ENCODE measurements at regions not wholly inside any gene's neighbourhood (a gene's known extent, or its start where the extent isn't known, plus 50 kb on each side); places are given as distances from the start of the nearest gene placed in this dataset.

- Mint-ChIP-seq H3K9me3 (ENCODE audit: low read depth) (peaks cover 9% of the 10 kb centered on the region), H3K4me1 (ENCODE audit: low read depth) (no peaks in the 10 kb centered on the region), H3K36me3 (ENCODE audit: low read depth) (no peaks in the 10 kb centered on the region), H3K27me3 (ENCODE audit: low read depth) (no peaks in the 10 kb centered on the region), H3K27ac (ENCODE audit: unreplicated experiment) (no peak overlapping the region), H3K4me3 (ENCODE audit: unreplicated experiment) (no peak overlapping the region)
- TF ChIP-seq CTCF (IDR thresholded peaks at IDR 0.05), result no peak
- DNase-seq (ENCODE audit: low spot score), result no peak
Observed at GRCh38 chr21:25361097-25361496, 246.2 kb downstream of the MRPL39 start.

- no peaks in the 10 kb centered on the region for H3K27me3 Mint-ChIP-seq (ENCODE audit: low read depth)
- no peaks in the 10 kb centered on the region for H3K36me3 Mint-ChIP-seq (ENCODE audit: low read depth)
- no peaks in the 10 kb centered on the region for H3K4me1 Mint-ChIP-seq (ENCODE audit: low read depth)
- no peak overlapping the region for H3K4me3 Mint-ChIP-seq (ENCODE audit: unreplicated experiment)
- TF ChIP-seq CTCF (IDR thresholded peaks at IDR 0.05), result peak; percentile 23
- DNase-seq (ENCODE audit: low spot score), result no peak
- peaks cover 9% of the 10 kb centered on the region for H3K9me3 Mint-ChIP-seq (ENCODE audit: low read depth)
- H3K27ac Mint-ChIP-seq (ENCODE audit: unreplicated experiment), result no peak overlapping the region
Observed at GRCh38 chr21:25360593-25360992, 246.7 kb downstream of the MRPL39 start.

GRCh38 chr21:25359724-25360123 lies 247.6 kb downstream of the MRPL39 start:
- no peaks in the 10 kb centered on the region for H3K27me3 Mint-ChIP-seq (ENCODE audit: low read depth)
- no peak for DNase-seq (ENCODE audit: low spot score)
- H3K4me3 Mint-ChIP-seq (ENCODE audit: unreplicated experiment), result no peak overlapping the region
- H3K36me3 Mint-ChIP-seq (ENCODE audit: low read depth), result no peaks in the 10 kb centered on the region
- no peaks in the 10 kb centered on the region for H3K4me1 Mint-ChIP-seq (ENCODE audit: low read depth)
- no peak overlapping the region for H3K27ac Mint-ChIP-seq (ENCODE audit: unreplicated experiment)
- peaks cover 11% of the 10 kb centered on the region for H3K9me3 Mint-ChIP-seq (ENCODE audit: low read depth)
- no peak for TF ChIP-seq CTCF (IDR thresholded peaks at IDR 0.05)

GRCh38 chr21:25350056-25350455 lies 257.2 kb downstream of the MRPL39 start:
- peaks cover 4% of the 10 kb centered on the region for H3K36me3 Mint-ChIP-seq (ENCODE audit: low read depth)
- peaks cover 31% of the 10 kb centered on the region for H3K9me3 Mint-ChIP-seq (ENCODE audit: low read depth)
- H3K4me3 Mint-ChIP-seq (ENCODE audit: unreplicated experiment), result no peak overlapping the region
- DNase-seq (ENCODE audit: low spot score), result no peak
- H3K4me1 Mint-ChIP-seq (ENCODE audit: low read depth), result no peaks in the 10 kb centered on the region
- TF ChIP-seq CTCF (IDR thresholded peaks at IDR 0.05), result peak; percentile 73
- no peak overlapping the region for H3K27ac Mint-ChIP-seq (ENCODE audit: unreplicated experiment)
- H3K27me3 Mint-ChIP-seq (ENCODE audit: low read depth), result no peaks in the 10 kb centered on the region

GRCh38 chr21:25343774-25344545 lies 263.3 kb downstream of the MRPL39 start:
- Mint-ChIP-seq H3K27ac (ENCODE audit: unreplicated experiment) (no peak overlapping the region), H3K36me3 (ENCODE audit: low read depth) (no peaks in the 10 kb centered on the region), H3K27me3 (ENCODE audit: low read depth) (peaks cover 2% of the 10 kb centered on the region), H3K4me3 (ENCODE audit: unreplicated experiment) (no peak overlapping the region), H3K9me3 (ENCODE audit: low read depth) (peaks cover 19% of the 10 kb centered on the region), H3K4me1 (ENCODE audit: low read depth) (no peaks in the 10 kb centered on the region)
- TF ChIP-seq CTCF (IDR thresholded peaks at IDR 0.05), result no peak
- DNase-seq (ENCODE audit: low spot score), result no peak

Measured in chondrocyte (in vitro differentiated cells).